GM21528 (cell line): ENCODE measurements at regions not wholly inside any gene's neighbourhood (a gene's known extent, or its start where the extent isn't known, plus 50 kb on each side); places are given as distances from the start of the nearest gene placed in this dataset.
A peak's percentile ranks its signal among the peaks of the same experiment; 100 is the strongest.

Source experiments
- ATAC-seq: cut with Tn5 transposase; IDR thresholded peaks from one replicate; pipeline ENCODE4 v1.9.1; 2021; ENCODE audit warnings: mild to moderate bottlenecking, moderate library complexity; ENCODE audit not compliant: unreplicated experiment, low FRiP score

DNA sequence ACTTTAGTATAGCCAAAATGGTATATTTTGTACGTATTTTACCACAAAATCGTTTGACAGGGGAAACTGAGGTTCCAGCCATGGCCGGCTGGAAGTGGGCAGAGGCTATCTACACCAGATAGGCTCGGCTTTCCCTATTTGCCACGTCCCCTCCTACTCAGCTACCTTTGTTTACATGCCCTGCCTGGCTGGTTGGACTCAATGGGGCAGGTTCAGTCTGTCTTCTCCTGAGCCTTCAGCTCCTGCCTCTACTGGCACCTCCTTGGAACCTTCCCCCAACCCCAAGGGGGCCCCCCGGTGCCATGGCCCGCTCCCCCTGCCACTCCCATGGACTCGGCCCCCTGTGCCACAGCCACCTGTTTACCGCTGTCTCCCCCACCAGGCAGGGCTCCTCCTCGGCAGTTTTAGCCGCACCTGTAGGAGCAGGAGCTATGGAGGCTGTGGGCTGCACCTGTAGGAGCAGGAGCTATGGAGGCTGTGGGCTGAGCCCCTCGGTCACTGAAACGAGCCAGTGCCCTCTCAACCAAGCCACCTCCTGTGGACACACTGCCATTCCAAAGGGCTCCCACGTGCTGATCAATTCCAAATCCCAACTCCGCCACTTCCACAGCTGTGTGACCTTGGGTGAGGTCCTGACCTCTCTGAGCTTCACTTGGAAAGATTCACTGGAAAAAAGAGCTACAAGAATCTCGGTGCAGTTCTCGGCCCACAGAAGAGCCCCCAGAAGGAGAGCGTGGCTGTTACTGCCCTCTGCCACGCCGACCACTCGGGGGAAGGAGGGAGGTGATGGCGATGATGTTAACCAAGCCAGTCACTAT lies 62.2 kb downstream of the NCOR2 start:
- no peak for ATAC-seq

DNA sequence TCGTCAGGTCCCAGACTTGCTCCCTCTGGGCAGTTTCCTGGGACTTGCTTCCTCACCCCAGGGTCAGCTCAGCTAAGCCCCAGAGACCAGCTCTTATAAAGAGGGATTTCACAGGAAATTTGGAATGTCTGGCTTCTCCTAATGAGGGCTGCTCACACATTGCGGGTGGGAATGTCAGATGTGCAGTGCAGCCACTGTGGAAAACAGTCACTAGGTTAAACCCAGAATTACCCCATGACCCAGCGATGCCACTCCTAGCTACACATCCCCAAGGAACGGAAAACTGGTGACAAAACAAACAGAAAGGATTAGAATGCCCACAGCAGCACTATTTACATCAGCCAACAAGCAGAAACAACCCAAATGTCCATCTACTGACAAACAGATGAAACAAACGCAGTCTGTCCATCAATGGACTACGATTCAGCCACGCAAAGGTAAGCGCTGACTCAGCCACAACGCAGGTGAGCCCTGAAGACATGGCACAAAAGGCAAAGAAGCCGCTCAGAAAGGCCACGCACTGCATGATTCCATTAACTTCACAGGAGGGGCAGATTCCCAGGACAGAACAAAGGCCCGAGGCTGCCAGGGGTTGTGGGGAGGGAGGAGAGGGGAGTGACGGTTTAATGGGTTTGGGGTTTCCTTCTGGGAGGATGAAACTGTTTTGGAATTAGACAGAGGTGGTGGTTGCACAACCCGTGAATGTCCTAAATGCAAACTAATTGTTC lies 63.0 kb downstream of the NCOR2 start:
- ATAC-seq: no peak

DNA sequence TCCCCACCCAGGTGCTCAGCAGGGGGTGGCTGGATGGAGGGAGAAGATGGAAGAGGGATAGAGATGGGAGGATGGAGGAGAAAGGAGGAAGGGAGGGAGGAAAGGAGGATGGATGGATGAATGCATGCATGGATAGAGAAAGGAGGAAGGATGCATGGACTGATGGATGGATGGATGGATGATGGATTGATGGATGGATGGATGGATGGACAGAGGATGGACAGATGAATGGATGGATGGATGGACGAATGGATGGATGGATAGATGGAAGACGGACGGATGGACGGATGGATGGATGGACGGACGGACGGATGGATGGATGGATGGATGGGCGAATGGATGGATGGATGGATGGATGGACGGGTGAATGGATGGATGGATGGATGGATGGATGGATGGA lies 64.1 kb downstream of the NCOR2 start:
- no peak for ATAC-seq

DNA sequence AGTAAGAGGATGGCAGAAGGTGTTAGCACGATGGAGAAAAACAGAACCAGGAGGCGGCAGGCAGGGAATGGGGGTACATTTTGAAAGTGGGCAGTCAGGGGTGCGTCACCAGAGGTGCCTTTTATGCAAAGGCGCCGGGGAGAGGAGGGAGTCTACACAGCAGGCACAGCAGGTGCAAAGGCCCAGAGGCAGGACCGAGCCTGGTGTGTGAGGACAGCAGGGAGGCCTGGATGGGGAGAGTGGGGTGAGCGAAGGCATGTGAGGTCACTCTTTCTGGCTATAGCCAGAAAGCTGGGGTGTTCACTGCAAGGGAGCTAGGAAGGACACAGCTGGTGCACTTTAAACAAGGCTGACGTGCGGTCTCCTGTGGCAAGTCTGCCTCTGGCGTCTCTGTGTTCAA lies 65.0 kb downstream of the NCOR2 start:
- no peak for ATAC-seq

GRCh38 chr12:124501827-124502226 lies 65.6 kb downstream of the NCOR2 start:
- no peak for ATAC-seq

GRCh38 chr12:124501112-124501561 lies 66.3 kb downstream of the NCOR2 start:
- ATAC-seq: no peak

GRCh38 chr12:124499898-124500244 lies 67.5 kb downstream of the NCOR2 start:
- ATAC-seq: no peak

GRCh38 chr12:124499190-124499753 lies 68.1 kb downstream of the NCOR2 start:
- ATAC-seq: no peak

DNA sequence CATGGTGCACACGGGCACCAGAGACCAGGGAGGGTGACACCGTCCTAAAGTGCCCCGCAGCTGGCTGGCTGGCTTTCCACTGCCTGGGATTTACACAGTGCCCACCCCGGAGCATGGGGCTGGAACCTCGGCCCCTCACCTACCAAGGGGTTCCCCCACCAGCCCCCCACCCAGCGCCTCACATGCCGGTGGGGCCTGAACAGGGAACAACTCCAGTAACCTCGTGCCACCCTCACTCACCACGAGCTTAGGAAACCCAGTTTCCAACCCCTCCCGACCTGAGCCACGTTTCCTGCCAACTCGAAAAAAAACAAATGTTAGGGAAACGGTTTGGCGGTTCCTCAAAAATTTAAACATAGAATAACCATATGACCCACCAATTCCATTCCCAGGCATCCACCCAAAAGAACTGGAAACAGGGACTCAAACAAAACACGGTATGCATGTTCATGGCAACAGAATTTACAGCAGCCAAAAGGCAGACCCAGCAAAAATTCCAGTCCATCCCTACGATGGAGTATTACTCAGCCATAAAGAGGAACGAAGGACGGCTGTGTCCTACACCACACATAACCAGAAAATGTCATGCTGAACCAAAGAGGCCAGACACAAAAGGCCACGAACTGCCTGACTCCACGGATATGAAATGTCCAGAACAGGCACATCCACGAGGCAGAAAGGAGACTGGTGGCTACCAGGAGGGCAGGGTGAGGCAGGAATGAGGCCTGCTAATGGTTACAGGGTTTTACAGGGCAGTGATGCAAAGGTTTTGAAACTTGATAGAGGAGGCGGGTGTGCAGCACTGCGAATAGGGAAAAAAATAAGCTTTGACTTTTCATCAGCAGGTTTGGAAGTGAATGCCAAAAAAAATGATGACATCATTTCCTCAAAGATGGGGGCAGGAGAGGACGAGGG lies 68.9 kb downstream of the NCOR2 start:
- ATAC-seq: no peak

DNA sequence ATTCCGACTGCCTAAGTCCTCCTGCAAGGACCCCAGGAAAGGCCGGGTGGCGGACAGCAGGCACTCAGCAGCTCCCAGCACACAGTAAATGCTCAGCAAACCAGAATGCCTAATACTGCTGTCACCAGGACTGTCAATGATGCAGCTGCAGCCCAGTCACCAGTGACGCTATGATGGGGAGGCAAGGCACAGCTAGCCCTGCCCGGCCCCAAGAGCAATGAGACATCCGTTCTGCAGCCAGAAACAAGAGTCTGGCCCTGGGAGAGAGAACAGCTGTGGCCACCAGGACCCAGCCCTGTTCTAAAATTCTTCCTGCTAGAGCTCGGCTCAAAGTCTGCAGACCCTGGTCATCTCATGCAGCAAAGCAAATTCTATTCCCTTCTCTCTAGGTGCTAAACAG lies 69.8 kb downstream of the NCOR2 start:
- no peak for ATAC-seq

GRCh38 chr12:124497039-124497438 lies 70.4 kb downstream of the NCOR2 start:
- no peak for ATAC-seq

DNA sequence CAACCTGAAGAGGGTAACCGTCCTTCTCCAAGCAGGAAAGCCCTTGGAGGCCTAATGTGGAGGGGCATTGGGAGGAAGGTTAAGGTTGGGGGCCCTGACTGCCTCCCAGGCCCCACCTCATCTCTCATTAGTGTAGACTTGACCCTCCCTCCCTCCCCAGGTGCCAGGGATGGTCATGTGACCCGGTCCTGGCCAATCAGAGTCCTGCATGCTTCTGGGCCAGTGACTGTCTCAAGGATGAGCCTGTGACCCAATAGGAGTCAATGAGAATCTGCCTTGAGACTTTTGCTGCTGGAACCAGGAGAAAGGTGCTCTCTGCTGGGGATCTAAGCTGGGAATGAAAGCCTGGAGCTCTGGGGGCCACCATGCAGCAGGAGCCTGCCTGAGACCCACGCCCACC lies 70.8 kb downstream of the NCOR2 start:
- no peak for ATAC-seq

DNA sequence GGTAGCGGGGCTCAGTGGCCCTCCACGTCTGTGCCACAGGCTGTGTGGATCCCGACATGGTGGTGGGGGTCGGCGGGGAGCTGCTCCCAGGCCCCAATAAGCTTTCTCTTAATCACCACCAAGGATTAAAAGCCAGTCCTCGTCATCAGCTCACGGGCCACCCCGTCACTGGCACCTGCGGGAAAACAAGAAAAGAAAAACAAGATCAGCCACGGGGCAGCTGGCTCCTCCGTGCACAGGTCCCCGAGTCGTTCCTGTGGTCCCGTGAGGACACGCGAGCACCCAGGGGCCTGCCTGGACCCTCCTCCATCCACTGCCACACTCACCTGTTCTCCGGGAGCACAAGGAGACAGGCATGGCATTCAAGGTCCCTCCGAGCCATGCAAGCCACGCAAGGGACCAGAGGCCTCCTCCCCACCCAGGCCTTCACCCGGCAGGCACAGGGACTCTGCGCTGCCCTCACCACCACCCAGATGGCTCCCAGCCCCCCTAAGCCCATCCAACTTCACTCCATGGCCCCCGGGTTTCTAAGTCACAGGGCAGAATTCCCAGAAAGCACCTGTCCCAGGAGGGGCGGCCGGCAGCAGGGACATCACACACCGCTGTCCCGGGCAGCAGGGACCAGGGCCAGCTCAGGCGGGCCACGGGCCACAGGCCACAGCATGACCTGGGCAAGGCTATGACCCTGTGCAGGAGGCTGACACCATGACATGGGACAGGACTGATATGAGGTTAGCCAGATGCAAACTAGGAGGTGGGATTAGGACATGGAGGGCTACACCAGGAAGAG lies 72.0 kb downstream of the NCOR2 start:
- no peak for ATAC-seq

DNA sequence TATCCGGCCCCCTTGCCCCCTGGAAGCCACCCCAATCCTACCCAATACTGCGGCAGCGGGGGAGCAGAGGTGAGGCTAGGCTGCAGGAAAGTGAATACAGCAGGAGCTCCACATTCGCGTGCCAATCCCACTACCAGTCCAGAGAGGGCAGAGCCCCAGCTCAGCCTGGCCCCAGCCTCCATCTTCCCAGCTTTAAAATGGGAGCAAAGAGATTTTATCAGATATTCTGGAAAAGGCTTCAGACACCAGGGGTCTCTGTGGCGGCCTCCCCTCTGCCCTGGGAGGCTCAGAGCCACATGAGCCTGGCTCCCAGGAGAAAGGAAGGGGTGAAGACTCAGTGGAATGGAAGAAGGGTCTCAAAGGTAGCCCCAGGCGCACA lies 72.7 kb downstream of the NCOR2 start:
- ATAC-seq: no peak

DNA sequence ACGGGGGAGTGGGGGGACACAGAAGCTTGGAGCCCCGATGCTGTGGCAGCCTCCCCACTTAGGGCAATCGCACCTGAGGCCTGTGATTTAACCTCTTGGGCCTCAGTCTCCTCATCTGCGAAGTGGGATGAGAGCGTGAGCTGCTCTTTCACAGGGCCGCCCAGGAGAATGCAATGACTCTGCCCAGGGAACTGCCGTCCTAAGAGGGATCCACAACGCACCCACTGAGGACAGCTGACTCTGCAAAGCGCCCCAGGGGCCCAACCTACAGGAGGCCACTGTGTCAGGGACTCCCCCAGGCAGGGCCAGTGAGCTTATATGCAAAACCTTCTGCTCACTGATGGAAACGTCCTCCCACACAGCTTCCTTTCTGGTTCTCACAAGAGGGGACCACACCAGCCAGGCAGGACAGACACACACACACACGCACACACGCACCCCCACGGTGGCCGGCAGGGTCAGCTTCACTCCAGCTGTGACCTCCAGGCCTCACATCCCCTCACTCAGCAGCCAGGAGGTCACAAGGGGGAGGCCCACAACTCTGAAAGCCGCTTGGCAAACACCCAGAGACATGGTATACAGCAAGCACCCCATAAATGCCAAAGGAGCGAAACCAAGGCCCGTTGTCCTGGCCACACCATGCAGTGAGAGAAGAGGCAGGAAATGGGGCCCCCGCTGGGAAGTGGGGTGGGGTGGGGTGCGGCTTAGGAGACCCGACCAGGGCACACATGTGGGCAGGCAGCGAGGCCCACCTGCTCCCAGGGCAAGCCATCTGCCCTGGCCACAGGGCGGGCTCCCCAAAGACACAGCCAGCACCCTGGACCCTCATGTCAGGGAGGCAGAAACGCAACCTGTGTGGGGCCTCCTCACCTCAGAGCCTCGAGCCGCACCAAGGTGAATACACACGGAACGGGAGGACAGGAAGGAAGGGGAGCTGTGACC lies 73.3 kb downstream of the NCOR2 start:
- peak; percentile 87 for ATAC-seq

- ATAC-seq: no peak
Observed at GRCh38 chr12:124492879-124493808, 74.3 kb downstream of the NCOR2 start.

GRCh38 chr12:124491856-124492420 lies 75.5 kb downstream of the NCOR2 start:
- ATAC-seq: no peak
